ENCODE measurements at regions not wholly inside any gene's neighbourhood (a gene's known extent, or its start where the extent isn't known, plus 50 kb on each side); places are given as distances from the start of the nearest gene placed in this dataset.
A peak's percentile ranks its signal among the peaks of the same experiment; 100 is the strongest.

- peaks cover 5% of the 10 kb centered on the region for H3K9me3 Mint-ChIP-seq
- H3K4me3 Mint-ChIP-seq: no peak overlapping the region
- peaks cover 3% of the 10 kb centered on the region for H3K36me3 Mint-ChIP-seq
- no peak for DNase-seq
- peaks cover 1% of the 10 kb centered on the region for H3K4me1 Mint-ChIP-seq
- H3K27me3 Mint-ChIP-seq: peaks cover 4% of the 10 kb centered on the region
- ATAC-seq (ENCODE audit: low read depth): no peak
- H3K27ac Mint-ChIP-seq: no peak overlapping the region
- POLR2A ChIA-PET: no interaction called here
Observed at GRCh38 chr6:14488180-14488579, 370.6 kb downstream of the CD83 start.

- H3K36me3 Mint-ChIP-seq: peaks cover 3% of the 10 kb centered on the region
- POLR2A ChIA-PET: no interaction called here
- no peak overlapping the region for H3K4me3 Mint-ChIP-seq
- no peak overlapping the region for H3K27ac Mint-ChIP-seq
- ATAC-seq (ENCODE audit: low read depth) (no peak), DNase-seq (no peak)
- H3K4me1 Mint-ChIP-seq: peaks cover 1% of the 10 kb centered on the region
- peaks cover 5% of the 10 kb centered on the region for H3K9me3 Mint-ChIP-seq
- H3K27me3 Mint-ChIP-seq: peaks cover 8% of the 10 kb centered on the region
Observed at GRCh38 chr6:14489445-14489844, 371.9 kb downstream of the CD83 start.

GRCh38 chr6:14498748-14499147, 381.2 kb downstream of the CD83 start:
- peaks cover 24% of the 10 kb centered on the region for H3K27me3 Mint-ChIP-seq
- no peaks in the 10 kb centered on the region for H3K36me3 Mint-ChIP-seq
- H3K4me3 Mint-ChIP-seq: no peak overlapping the region
- ATAC-seq (ENCODE audit: low read depth): no peak
- H3K9me3 Mint-ChIP-seq: peaks cover 9% of the 10 kb centered on the region
- H3K27ac Mint-ChIP-seq: no peak overlapping the region
- no peaks in the 10 kb centered on the region for H3K4me1 Mint-ChIP-seq
- DNase-seq: no peak
- POLR2A ChIA-PET: interaction anchor here (0.5 kb wide), 1 partner anchor 603 kb away, joined by 3 read pairs; no protein-coding TSS in a partner anchor

GRCh38 chr6:14499309-14499708, 381.7 kb downstream of the CD83 start:
- Mint-ChIP-seq H3K4me3 (no peak overlapping the region), H3K9me3 (peaks cover 9% of the 10 kb centered on the region)

GRCh38 chr6:14499841-14500240, 382.3 kb downstream of the CD83 start:
- Mint-ChIP-seq H3K4me3 (no peak overlapping the region), H3K27ac (no peak overlapping the region), H3K36me3 (no peaks in the 10 kb centered on the region), H3K27me3 (peaks cover 23% of the 10 kb centered on the region), H3K4me1 (no peaks in the 10 kb centered on the region), H3K9me3 (peaks cover 9% of the 10 kb centered on the region)
- POLR2A ChIA-PET: no interaction called here
- no peak for DNase-seq
- no peak for ATAC-seq (ENCODE audit: low read depth)

More at GRCh38 chr6:14499309-14499708, 381.7 kb downstream of the CD83 start:
- Mint-ChIP-seq H3K27me3 (peaks cover 23% of the 10 kb centered on the region), H3K4me1 (no peaks in the 10 kb centered on the region), H3K36me3 (no peaks in the 10 kb centered on the region), H3K27ac (no peak overlapping the region)
- POLR2A ChIA-PET: interaction anchor here (0.5 kb wide), 1 partner anchor 602 kb away, joined by 3 read pairs; no protein-coding TSS in a partner anchor
- ATAC-seq (ENCODE audit: low read depth) (no peak), DNase-seq (no peak)

GRCh38 chr6:14500809-14501208, 383.2 kb downstream of the CD83 start:
- POLR2A ChIA-PET: no interaction called here
- no peak for DNase-seq
- H3K27ac Mint-ChIP-seq: no peak overlapping the region
- peaks cover 18% of the 10 kb centered on the region for H3K27me3 Mint-ChIP-seq
- no peaks in the 10 kb centered on the region for H3K36me3 Mint-ChIP-seq
- no peak for ATAC-seq (ENCODE audit: low read depth)
- H3K9me3 Mint-ChIP-seq: peaks cover 9% of the 10 kb centered on the region
- no peak overlapping the region for H3K4me3 Mint-ChIP-seq
- H3K4me1 Mint-ChIP-seq: no peaks in the 10 kb centered on the region

GRCh38 chr6:14501240-14501639, 383.7 kb downstream of the CD83 start:
- POLR2A ChIA-PET: no interaction called here
- no peak for DNase-seq
- H3K4me1 Mint-ChIP-seq: peaks cover 1% of the 10 kb centered on the region
- no peak overlapping the region for H3K27ac Mint-ChIP-seq
- peaks cover 14% of the 10 kb centered on the region for H3K27me3 Mint-ChIP-seq
- H3K9me3 Mint-ChIP-seq: peaks cover 9% of the 10 kb centered on the region
- no peaks in the 10 kb centered on the region for H3K36me3 Mint-ChIP-seq
- H3K4me3 Mint-ChIP-seq: no peak overlapping the region
- ATAC-seq (ENCODE audit: low read depth): no peak

- Mint-ChIP-seq H3K27ac (no peak overlapping the region), H3K9me3 (peaks cover 4% of the 10 kb centered on the region), H3K36me3 (no peaks in the 10 kb centered on the region), H3K4me3 (no peak overlapping the region), H3K27me3 (peaks cover 9% of the 10 kb centered on the region), H3K4me1 (peaks cover 6% of the 10 kb centered on the region)
- DNase-seq (no peak), ATAC-seq (ENCODE audit: low read depth) (no peak)
- POLR2A ChIA-PET: no interaction called here
Observed at GRCh38 chr6:14501914-14502313, 384.3 kb downstream of the CD83 start.

- Mint-ChIP-seq H3K9me3 (peaks cover 3% of the 10 kb centered on the region), H3K4me1 (peaks cover 8% of the 10 kb centered on the region), H3K27me3 (peaks cover 5% of the 10 kb centered on the region), H3K4me3 (no peak overlapping the region), H3K36me3 (no peaks in the 10 kb centered on the region), H3K27ac (peak overlapping the region; percentile 54)
- POLR2A ChIA-PET: no interaction called here
- ATAC-seq (ENCODE audit: low read depth): no peak
- no peak for DNase-seq
Observed at GRCh38 chr6:14502551-14502950, 385.0 kb downstream of the CD83 start.

- DNase-seq (no peak), ATAC-seq (ENCODE audit: low read depth) (no peak)
- H3K4me3 Mint-ChIP-seq: no peak overlapping the region
- H3K36me3 Mint-ChIP-seq: no peaks in the 10 kb centered on the region
- peaks cover 4% of the 10 kb centered on the region for H3K27me3 Mint-ChIP-seq
- H3K9me3 Mint-ChIP-seq: peaks cover 3% of the 10 kb centered on the region
- POLR2A ChIA-PET: no interaction called here
- H3K27ac Mint-ChIP-seq: no peak overlapping the region
- H3K4me1 Mint-ChIP-seq: peaks cover 8% of the 10 kb centered on the region
Observed at GRCh38 chr6:14505401-14505800, 387.8 kb downstream of the CD83 start.

GRCh38 chr6:14506656-14507246, 389.2 kb downstream of the CD83 start:
- Mint-ChIP-seq H3K9me3 (peaks cover 3% of the 10 kb centered on the region), H3K36me3 (no peaks in the 10 kb centered on the region), H3K4me3 (no peak overlapping the region), H3K27me3 (peaks cover 4% of the 10 kb centered on the region), H3K27ac (no peak overlapping the region), H3K4me1 (peaks cover 8% of the 10 kb centered on the region)
- ATAC-seq (ENCODE audit: low read depth) (no peak), DNase-seq (no peak)
- POLR2A ChIA-PET: no interaction called here

- Mint-ChIP-seq H3K27ac (no peak overlapping the region), H3K4me1 (peaks cover 13% of the 10 kb centered on the region), H3K9me3 (peaks cover 1% of the 10 kb centered on the region), H3K27me3 (peaks cover 8% of the 10 kb centered on the region), H3K4me3 (no peak overlapping the region), H3K36me3 (no peaks in the 10 kb centered on the region)
- DNase-seq (no peak), ATAC-seq (ENCODE audit: low read depth) (no peak)
- POLR2A ChIA-PET: no interaction called here
Observed at GRCh38 chr6:14509120-14509519, 391.5 kb downstream of the CD83 start.

GRCh38 chr6:14510038-14510437, 392.5 kb downstream of the CD83 start:
- no peak for ATAC-seq (ENCODE audit: low read depth)
- Mint-ChIP-seq H3K36me3 (no peaks in the 10 kb centered on the region), H3K9me3 (peaks cover 1% of the 10 kb centered on the region), H3K27me3 (peaks cover 11% of the 10 kb centered on the region), H3K27ac (no peak overlapping the region), H3K4me1 (peaks cover 13% of the 10 kb centered on the region), H3K4me3 (no peak overlapping the region)
- POLR2A ChIA-PET: interaction anchor here (0.6 kb wide), 1 partner anchor 187 kb away, joined by 3 read pairs; no protein-coding TSS in a partner anchor
- no peak for DNase-seq

GRCh38 chr6:14511061-14511586, 393.6 kb downstream of the CD83 start:
- Mint-ChIP-seq H3K36me3 (no peaks in the 10 kb centered on the region), H3K27ac (no peak overlapping the region), H3K4me3 (no peak overlapping the region), H3K9me3 (peaks cover 1% of the 10 kb centered on the region), H3K4me1 (peaks cover 12% of the 10 kb centered on the region), H3K27me3 (peaks cover 11% of the 10 kb centered on the region)
- POLR2A ChIA-PET: no interaction called here
- ATAC-seq (ENCODE audit: low read depth): no peak
- no peak for DNase-seq

All from activated naive CD8-positive, alpha-beta T cell treated with anti-CD3 and anti-CD28 coated beads, Interleukin-2, amount 10 ng/mL, durations not matched to agents 7 days and 5 days (primary cell).